Kidney (tissue), 13 donors: ENCODE measurements at regions not wholly inside any gene's neighbourhood (a gene's known extent, or its start where the extent isn't known, plus 50 kb on each side); places are given as distances from the start of the nearest gene placed in this dataset.
"Not testable (repeated sequence)": the region's sequence is repeated elsewhere in the genome, so short reads cannot be mapped to it uniquely, and the experiment has no call there.

Experiments used
- DNase-seq, 5 donors: peaks; one replicate each; pipeline ENCODE4 v3.0.0-alpha.2; 2013 to 2020
- FAIRE-seq: peaks from 2 replicates; lab custom pipeline; 2012; peaks lifted over from hg19 to GRCh38; lab: Jason Lieb, UNC
- H3K27ac ChIP-seq, 2 donors: one replicate each; pipeline ENCODE4 v1.7.0; 2013; ENCODE audit warnings: low read depth in 2 of 2, low read length in 2 of 2, inconsistent platforms in 1 of 2
- H3K27me3 ChIP-seq: one replicate; pipeline ENCODE4 v1.7.1; 2013; ENCODE audit warnings: low read length, inconsistent platforms; ENCODE audit not compliant: control insufficient read depth, insufficient read depth
- H3K36me3 ChIP-seq, 3 donors: one replicate each; pipeline versions ENCODE4 v1.7.0 to v1.7.1; 2013; ENCODE audit warnings: low read length in 3 of 3, control low read depth in 1 of 3, inconsistent platforms in 1 of 3; ENCODE audit not compliant: insufficient read depth in 3 of 3, control insufficient read depth in 2 of 3
- H3K4me1 ChIP-seq, 3 donors: one replicate each; pipeline versions ENCODE4 v1.7.0 to v1.7.1; 2013; ENCODE audit warnings: low read length in 3 of 3, inconsistent platforms in 1 of 3, low read depth in 1 of 3; ENCODE audit not compliant: control insufficient read depth in 2 of 3, insufficient read depth in 2 of 3
- H3K4me3 ChIP-seq, 3 donors: one replicate each; pipeline versions ENCODE4 v1.7.0 to v1.8.1; 2013; ENCODE audit warnings: low read length in 3 of 3, control low read depth in 1 of 3, inconsistent platforms in 1 of 3
- H3K9ac ChIP-seq, 3 donors: one replicate each; pipeline versions ENCODE4 v1.7.0 to v1.7.1; 2013; ENCODE audit warnings: low read length in 3 of 3, control low read depth in 1 of 3, inconsistent platforms in 1 of 3
- H3K9me3 ChIP-seq, 3 donors: one replicate each; pipeline versions ENCODE4 v1.7.0 to v1.7.1; 2013; ENCODE audit warnings: low read length in 3 of 3, control low read depth in 1 of 3, inconsistent platforms in 1 of 3; ENCODE audit not compliant: control insufficient read depth in 2 of 3, insufficient read depth in 1 of 3
- CTCF ChIP-seq: IDR thresholded peaks from 3 replicates; pipeline ENCODE4 v1.5.1; 2012; ENCODE audit warnings: mild to moderate bottlenecking, moderate library complexity, borderline replicate concordance; ENCODE audit not compliant: insufficient read depth; ENCODE audit errors: extremely low read depth
- intact Hi-C: fragments of 100-400 bp; cut with DNase I; formaldehyde crosslinking; loops from one replicate; pipeline ENCODE4 v1.11.1; 2022
- donor health status: control.
- donor health status: control.
- donor health status: control.
- donor health status: control.
- donor health status: control.
- donor health status: DM: yes; HTN: yes; CAD: no.
- donor health status: Normal renal cell carcinoma (clear cell type).

GRCh38 chr9:36462245-36462644 is 62.2 kb upstream of the RNF38 start:
- DNase-seq = no peak
- Histone ChIP-seq H3K27ac (no peak overlapping the region), H3K27me3 (no peaks in the 10 kb centered on the region), H3K9me3 (no peaks in the 10 kb centered on the region), H3K4me1 (peaks cover 0 to 2% (median 0%) of the 10 kb centered on the region in 3 donors), H3K36me3 (no peaks in the 10 kb centered on the region), H3K4me3 (no peak overlapping the region), H3K9ac (no peak overlapping the region)
- intact Hi-C loops = no loop called here
- TF ChIP-seq CTCF = no peak
- no peak for FAIRE-seq

GRCh38 chr9:36461323-36461722 is 61.3 kb upstream of the RNF38 start:
- Histone ChIP-seq H3K9ac (no peak overlapping the region), H3K4me1 (peaks cover 0 to 3% (median 2%) of the 10 kb centered on the region in 3 donors), H3K36me3 (no peaks in the 10 kb centered on the region), H3K27ac (no peak overlapping the region), H3K4me3 (no peak overlapping the region), H3K27me3 (no peaks in the 10 kb centered on the region), H3K9me3 (no peaks in the 10 kb centered on the region)
- FAIRE-seq (no peak), DNase-seq (peak in 1 of 5 donors; percentile 43)
- no peak for TF ChIP-seq CTCF
- intact Hi-C loops = no loop called here

GRCh38 chr9:36458430-36458915 is 58.4 kb upstream of the RNF38 start:
- H3K9me3 ChIP-seq, H3K9ac ChIP-seq, H3K27ac ChIP-seq, FAIRE-seq, H3K27me3 ChIP-seq, intact Hi-C loops, DNase-seq, H3K36me3 ChIP-seq, H3K4me3 ChIP-seq, H3K4me1 ChIP-seq: not testable (repeated sequence)

GRCh38 chr9:36457836-36458429 is 57.9 kb upstream of the RNF38 start:
- H3K27me3 ChIP-seq = no peaks in the 10 kb centered on the region
- no peak for TF ChIP-seq CTCF
- no peak overlapping the region for H3K27ac ChIP-seq
- FAIRE-seq (no peak), DNase-seq (no peak)
- no peak overlapping the region for H3K4me3 ChIP-seq
- intact Hi-C loops = no loop called here
- H3K36me3 ChIP-seq = no peaks in the 10 kb centered on the region
- no peaks in the 10 kb centered on the region for H3K9me3 ChIP-seq
- no peak overlapping the region for H3K9ac ChIP-seq
- peaks cover 0 to 3% (median 2%) of the 10 kb centered on the region in 3 donors for H3K4me1 ChIP-seq
